ENCODE measurements at regions not wholly inside any gene's neighbourhood (a gene's known extent, or its start where the extent isn't known, plus 50 kb on each side); places are given as distances from the start of the nearest gene placed in this dataset.

DNA sequence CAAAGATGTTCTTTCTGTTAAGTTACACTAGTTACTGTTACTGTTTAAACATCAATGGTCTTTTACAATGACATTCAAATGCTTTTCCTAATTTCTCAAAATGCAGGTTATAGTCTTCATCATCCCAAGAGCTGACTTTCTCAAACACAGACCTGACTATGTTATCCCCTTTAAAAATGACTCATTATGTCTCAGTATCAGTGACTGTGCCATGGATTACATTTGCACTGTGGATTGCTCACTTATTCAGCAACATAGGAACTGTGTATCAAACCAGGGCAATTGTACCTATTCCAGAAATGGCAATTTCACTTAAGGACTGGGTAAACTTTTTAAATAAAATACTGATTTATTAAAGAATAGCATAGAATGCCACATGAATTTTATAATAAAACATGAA is 630.2 kb upstream of the NOVA1 start:
- no peaks in the 10 kb centered on the region for H3K27me3 Mint-ChIP-seq (ENCODE audit: low read depth, poor library complexity)
- H3K4me1 Mint-ChIP-seq: no peaks in the 10 kb centered on the region
- H3K9me3 Mint-ChIP-seq: no peaks in the 10 kb centered on the region
- no peak for DNase-seq
- H3K36me3 Mint-ChIP-seq (ENCODE audit: low read depth): no peaks in the 10 kb centered on the region
- H3K27ac Mint-ChIP-seq: no peak overlapping the region
- TF ChIP-seq, protein P1, sequence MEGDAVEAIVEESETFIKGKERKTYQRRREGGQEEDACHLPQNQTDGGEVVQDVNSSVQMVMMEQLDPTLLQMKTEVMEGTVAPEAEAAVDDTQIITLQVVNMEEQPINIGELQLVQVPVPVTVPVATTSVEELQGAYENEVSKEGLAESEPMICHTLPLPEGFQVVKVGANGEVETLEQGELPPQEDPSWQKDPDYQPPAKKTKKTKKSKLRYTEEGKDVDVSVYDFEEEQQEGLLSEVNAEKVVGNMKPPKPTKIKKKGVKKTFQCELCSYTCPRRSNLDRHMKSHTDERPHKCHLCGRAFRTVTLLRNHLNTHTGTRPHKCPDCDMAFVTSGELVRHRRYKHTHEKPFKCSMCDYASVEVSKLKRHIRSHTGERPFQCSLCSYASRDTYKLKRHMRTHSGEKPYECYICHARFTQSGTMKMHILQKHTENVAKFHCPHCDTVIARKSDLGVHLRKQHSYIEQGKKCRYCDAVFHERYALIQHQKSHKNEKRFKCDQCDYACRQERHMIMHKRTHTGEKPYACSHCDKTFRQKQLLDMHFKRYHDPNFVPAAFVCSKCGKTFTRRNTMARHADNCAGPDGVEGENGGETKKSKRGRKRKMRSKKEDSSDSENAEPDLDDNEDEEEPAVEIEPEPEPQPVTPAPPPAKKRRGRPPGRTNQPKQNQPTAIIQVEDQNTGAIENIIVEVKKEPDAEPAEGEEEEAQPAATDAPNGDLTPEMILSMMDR (IDR thresholded peaks at IDR 0.05): no peak
- H3K4me3 Mint-ChIP-seq: no peak overlapping the region

DNA sequence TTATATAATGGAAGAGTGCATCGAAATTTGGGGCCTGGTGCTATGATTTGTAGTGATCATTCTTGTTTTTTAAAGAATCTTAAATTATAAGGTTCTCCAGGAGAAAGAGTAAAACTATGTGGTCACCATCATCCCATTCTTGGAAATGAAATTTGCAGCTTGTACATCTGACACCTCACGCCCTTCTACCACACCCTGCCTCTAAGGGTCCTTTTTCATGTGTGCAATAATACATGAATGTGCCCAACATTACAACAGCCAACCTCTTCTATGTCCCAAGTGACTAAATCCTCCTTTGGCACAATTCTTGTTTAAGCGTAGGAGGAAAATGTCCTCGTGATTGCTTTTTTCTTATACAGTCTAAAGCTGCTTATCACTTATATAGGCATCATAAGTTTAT is 636.5 kb upstream of the NOVA1 start:
- H3K27me3 Mint-ChIP-seq (ENCODE audit: low read depth, poor library complexity): no peaks in the 10 kb centered on the region
- no peaks in the 10 kb centered on the region for H3K36me3 Mint-ChIP-seq (ENCODE audit: low read depth)
- no peak overlapping the region for H3K27ac Mint-ChIP-seq
- H3K4me3 Mint-ChIP-seq: no peak overlapping the region
- no peak for DNase-seq
- TF ChIP-seq, protein P1 (IDR thresholded peaks at IDR 0.05): no peak
- H3K4me1 Mint-ChIP-seq: no peaks in the 10 kb centered on the region
- H3K9me3 Mint-ChIP-seq: no peaks in the 10 kb centered on the region

DNA sequence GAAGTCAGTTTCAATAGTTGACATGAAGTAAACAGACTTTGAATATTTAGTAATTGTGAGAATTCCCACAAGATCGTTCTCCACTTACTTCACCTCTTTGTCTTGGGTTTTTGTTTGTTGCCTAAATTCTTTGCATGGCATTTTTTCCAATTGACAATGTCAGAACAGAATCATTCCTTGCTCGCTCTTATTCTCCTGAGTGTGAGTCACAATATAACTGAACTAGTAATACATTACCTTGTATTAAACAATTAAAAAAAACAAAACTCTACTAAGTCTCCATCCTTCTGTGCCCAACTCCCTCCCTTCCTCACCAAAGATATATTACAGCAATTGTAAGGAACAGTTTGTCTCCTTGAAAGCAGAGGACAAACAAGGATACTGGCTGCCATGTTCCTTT is 638.8 kb upstream of the NOVA1 start:
- Mint-ChIP-seq H3K27ac (no peak overlapping the region), H3K27me3 (ENCODE audit: low read depth, poor library complexity) (no peaks in the 10 kb centered on the region), H3K36me3 (ENCODE audit: low read depth) (no peaks in the 10 kb centered on the region), H3K9me3 (no peaks in the 10 kb centered on the region), H3K4me1 (no peaks in the 10 kb centered on the region), H3K4me3 (no peak overlapping the region)
- DNase-seq: no peak
- TF ChIP-seq, protein P1 (IDR thresholded peaks at IDR 0.05): no peak

DNA sequence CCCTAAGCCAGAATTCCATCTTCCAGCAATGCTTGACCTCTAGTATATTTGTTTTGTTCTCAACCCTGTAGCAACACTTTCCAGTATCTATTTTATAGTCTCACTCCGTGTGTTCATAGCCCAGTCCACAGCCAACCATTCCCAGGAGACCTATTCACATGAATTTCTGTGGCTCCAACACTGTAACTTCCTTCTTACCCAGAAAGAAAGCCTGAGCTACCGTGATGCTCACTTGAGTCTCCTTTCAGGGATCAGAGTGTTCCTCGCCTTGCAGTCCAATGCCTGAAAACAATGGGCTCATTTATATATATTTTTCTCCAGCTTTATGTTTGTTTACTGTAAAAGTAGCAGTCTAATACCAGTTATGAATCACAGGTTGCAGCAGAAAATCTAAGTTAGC is 645.0 kb upstream of the NOVA1 start:
- TF ChIP-seq, protein P1 (IDR thresholded peaks at IDR 0.05): no peak
- Mint-ChIP-seq H3K4me3 (no peak overlapping the region), H3K9me3 (no peaks in the 10 kb centered on the region), H3K27me3 (ENCODE audit: low read depth, poor library complexity) (no peaks in the 10 kb centered on the region), H3K4me1 (no peaks in the 10 kb centered on the region), H3K27ac (no peak overlapping the region), H3K36me3 (ENCODE audit: low read depth) (no peaks in the 10 kb centered on the region)
- no peak for DNase-seq

DNA sequence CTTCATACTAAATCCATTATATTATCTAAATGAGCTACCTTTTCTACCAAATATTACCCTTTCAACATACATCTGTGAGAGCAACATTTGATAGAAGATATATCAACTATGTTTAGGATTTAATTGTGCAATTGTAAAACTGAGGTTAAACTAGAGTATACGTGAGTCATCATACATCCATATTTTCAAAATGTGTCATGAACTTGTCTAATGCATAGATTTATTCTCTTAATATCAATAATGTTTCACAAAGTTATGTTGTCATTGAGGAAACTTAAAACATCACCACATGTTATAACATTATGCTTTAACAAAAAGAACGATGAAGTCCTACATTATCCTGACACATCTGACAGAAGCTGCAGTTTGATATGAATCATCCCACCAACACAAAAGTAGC is 645.5 kb upstream of the NOVA1 start:
- Mint-ChIP-seq H3K36me3 (ENCODE audit: low read depth) (no peaks in the 10 kb centered on the region), H3K4me3 (no peak overlapping the region), H3K27me3 (ENCODE audit: low read depth, poor library complexity) (no peaks in the 10 kb centered on the region), H3K9me3 (no peaks in the 10 kb centered on the region), H3K4me1 (no peaks in the 10 kb centered on the region), H3K27ac (no peak overlapping the region)
- TF ChIP-seq, protein P1 (IDR thresholded peaks at IDR 0.05): no peak
- DNase-seq: no peak

DNA sequence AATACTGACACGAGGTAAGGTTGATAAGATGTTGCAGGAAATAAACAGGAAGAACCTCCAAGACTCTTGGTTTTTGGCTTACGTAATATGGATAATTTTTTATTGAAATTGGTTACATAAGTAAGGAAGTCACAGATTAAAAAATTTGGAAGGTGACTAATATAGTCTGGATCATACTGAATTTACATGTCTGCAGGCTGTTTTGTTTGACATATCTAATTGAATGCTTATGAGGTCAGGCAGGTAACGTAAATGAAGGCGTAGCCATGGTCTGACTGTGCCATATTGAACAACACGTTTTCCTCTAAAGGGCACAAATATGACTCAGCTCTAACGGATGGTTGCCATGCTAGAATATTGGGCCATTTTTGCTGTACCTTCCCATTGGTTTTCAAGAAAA is 648.1 kb upstream of the NOVA1 start:
- Mint-ChIP-seq H3K4me3 (no peak overlapping the region), H3K27ac (no peak overlapping the region), H3K4me1 (no peaks in the 10 kb centered on the region), H3K27me3 (ENCODE audit: low read depth, poor library complexity) (no peaks in the 10 kb centered on the region), H3K9me3 (no peaks in the 10 kb centered on the region), H3K36me3 (ENCODE audit: low read depth) (no peaks in the 10 kb centered on the region)
- TF ChIP-seq, protein P1 (IDR thresholded peaks at IDR 0.05): no peak
- DNase-seq: no peak

All from nephron progenitor cell (in vitro differentiated cells).